K562 (cell line): ENCODE measurements at regions not wholly inside any gene's neighbourhood (a gene's known extent, or its start where the extent isn't known, plus 50 kb on each side); places are given as distances from the start of the nearest gene placed in this dataset.

ENCODE experiments used
- ATAC-seq: fragments of 200-7000 bp; cut with Tn5 transposase; 3 replicates; pipeline ENCODE4 v1.9.1; 2020; ENCODE audit warnings: moderate library complexity
- BruUV-seq: library from RNA; stranded (reverse); fragments of 400-500 nt; replicated peaks from 2 replicates; lab custom pipeline; 2021; lab: Mats Ljungman, UMichigan
- CTCF ChIA-PET: fragments of 300-600 bp; formaldehyde crosslinking; extraction: SDS; loops from one replicate; lab custom pipeline; 2021; ENCODE audit warnings: low intra/inter-chr PET ratio; lab: Yijun Ruan, JAX
- POLR2A ChIA-PET: fragments of 300-600, 350-650 bp; sonication (Branson Sonifier 250); formaldehyde crosslinking; extraction: SDS; loops from one replicate; lab custom pipeline; 2021; ENCODE audit warnings: antibody characterized with exemption, inconsistent platforms; lab: Yijun Ruan, JAX
- DNase-seq, 4 experiments: peaks; one replicate each; pipeline versions ENCODE4 v3.0.0 to v3.0.0-alpha.2; 2011 to 2018; ENCODE audit warnings: low spot score in 3 of 4, mixed read lengths in 3 of 4; ENCODE audit errors: extremely low read depth in 1 of 4
- FAIRE-seq: peaks from 2 replicates; lab custom pipeline; 2011; peaks lifted over from hg19 to GRCh38; lab: Jason Lieb, UNC
- H2AFZ ChIP-seq: 2 replicates; pipeline ENCODE4 v1.6.0; 2011; ENCODE audit warnings: low read depth, low read length, control low read depth, inconsistent platforms
- H3K27ac ChIP-seq: fragments of 200-600 bp; 3 replicates; pipeline ENCODE4 v1.8.0; 2011; ENCODE audit warnings: low read depth, mild to moderate bottlenecking, control low read depth, inconsistent platforms, low read length, moderate library complexity, mixed read lengths; ENCODE audit errors: extremely low read depth
- H3K27me3 ChIP-seq, 2 experiments: fragments of 300-600 bp in 1 of 2; 2 replicates in 1 of 2; 3 replicates in 1 of 2; pipeline versions ENCODE4 v1.6.0 to v1.8.0; 2011; ENCODE audit warnings: inconsistent platforms in 2 of 2, low read length in 2 of 2, mild to moderate bottlenecking in 1 of 2, mixed read lengths in 1 of 2, moderate library complexity in 1 of 2; ENCODE audit not compliant: control insufficient read depth in 2 of 2, insufficient read depth in 2 of 2
- H3K36me3 ChIP-seq: fragments of 300-600 bp; 3 replicates; pipeline ENCODE4 v1.8.0; 2011; ENCODE audit warnings: mild to moderate bottlenecking, low read length, inconsistent platforms; ENCODE audit not compliant: control insufficient read depth, insufficient read depth
- H3K4me1 ChIP-seq, 2 experiments: fragments of 200-600 bp in 1 of 2; replicated peaks in 1 of 2; 2 replicates in 1 of 2; 3 replicates in 1 of 2; pipeline versions ENCODE4 v1.5.1 to v1.8.0; 2011; ENCODE audit warnings: inconsistent platforms in 2 of 2, low read length in 2 of 2, mild to moderate bottlenecking in 1 of 2, mixed read lengths in 1 of 2, moderate library complexity in 1 of 2; ENCODE audit not compliant: control insufficient read depth in 2 of 2, insufficient read depth in 2 of 2
- H3K4me2 ChIP-seq: 2 replicates; pipeline ENCODE4 v1.6.1; 2011; ENCODE audit warnings: low read length, control low read depth, inconsistent platforms, mixed read lengths; ENCODE audit not compliant: insufficient read depth
- H3K4me3 ChIP-seq: fragments of 200-600 bp; sonication (generic), shearing (Covaris generic); 2 replicates; pipeline ENCODE4 v1.5.1; 2016; ENCODE audit warnings: control low read depth, inconsistent platforms
- H3K79me2 ChIP-seq: fragments of 200-600 bp; 3 replicates; pipeline ENCODE4 v1.8.0; 2011; ENCODE audit warnings: low read length, inconsistent platforms; ENCODE audit not compliant: control insufficient read depth, insufficient read depth
- H3K9ac ChIP-seq, 2 experiments: 2 replicates each; pipeline versions ENCODE4 v1.6.0 to v1.6.1; 2011; ENCODE audit warnings: low read depth in 2 of 2, low read length in 2 of 2, control low read depth in 1 of 2, inconsistent platforms in 1 of 2, mild to moderate bottlenecking in 1 of 2, mixed read lengths in 1 of 2; ENCODE audit not compliant: insufficient read depth in 1 of 2
- H3K9me1 ChIP-seq: one replicate; pipeline ENCODE4 v1.6.0; 2011; ENCODE audit warnings: inconsistent platforms, mild to moderate bottlenecking, low read length, moderate library complexity; ENCODE audit not compliant: control insufficient read depth, insufficient read depth
- H3K9me3 ChIP-seq: replicated peaks from 2 replicates; pipeline ENCODE4 v1.5.1; 2011; ENCODE audit warnings: low read depth, low read length, inconsistent platforms; ENCODE audit not compliant: control insufficient read depth, insufficient read depth
- H4K20me1 ChIP-seq: replicated peaks from 2 replicates; pipeline ENCODE4 v1.6.1; 2011; ENCODE audit warnings: low read length, inconsistent platforms, mixed read lengths; ENCODE audit not compliant: control insufficient read depth, insufficient read depth
- CCNT2 ChIP-seq: IDR thresholded peaks from 2 replicates; pipeline ENCODE4 v1.6.1; 2011; ENCODE audit warnings: borderline replicate concordance, low read depth, mild to moderate bottlenecking, moderate library complexity, mixed read lengths, low read length; ENCODE audit not compliant: insufficient read length; ENCODE audit errors: extremely low read depth
- CREM ChIP-seq: IDR thresholded peaks from 2 replicates; pipeline ENCODE4 v1.6.1; 2014; ENCODE audit warnings: antibody characterized with exemption, low read depth
- CXXC5 ChIP-seq: fragments of 250-450 bp; sonication (Bioruptor Pico); IDR thresholded peaks from 2 replicates; pipeline ENCODE4 v1.8.0; 2022; ENCODE audit warnings: inconsistent platforms, mild to moderate bottlenecking, moderate library complexity
- DDX20 ChIP-seq: fragments of 450-650 bp; IDR thresholded peaks from 2 replicates; pipeline ENCODE4 v1.6.1; 2016; ENCODE audit warnings: missing genetic modification characterization, low read depth, mild to moderate bottlenecking, missing compliant biosample characterization, moderate library complexity
- GATAD2B ChIP-seq: fragments of 450-650 bp; IDR thresholded peaks from 2 replicates; pipeline ENCODE4 v1.6.1; 2017; ENCODE audit warnings: mild to moderate bottlenecking, borderline replicate concordance
- HNRNPL ChIP-seq: fragments of 200-400 bp; formaldehyde crosslinking; IDR thresholded peaks from 2 replicates; pipeline ENCODE4 v1.6.1; 2017; ENCODE audit warnings: low read depth, mild to moderate bottlenecking, low read length
- MAFK ChIP-seq: IDR thresholded peaks from 2 replicates; pipeline ENCODE4 v1.6.1; 2011; ENCODE audit warnings: low read length, improper control_type of control experiment
- SIN3A ChIP-seq, 2 experiments: fragments of 150-350 bp in 1 of 2; IDR thresholded peaks; 2 replicates each; pipeline ENCODE4 v1.6.1; 2011 to 2016; ENCODE audit warnings: borderline replicate concordance in 2 of 2, low read depth in 2 of 2, low read length in 2 of 2, mild to moderate bottlenecking in 2 of 2, moderate library complexity in 2 of 2; ENCODE audit not compliant: control insufficient read depth in 1 of 2
- SMAD3 ChIP-seq: fragments of 450-650 bp; formaldehyde crosslinking; conservative IDR thresholded peaks from 2 replicates; pipeline ENCODE4 v1.4.0; 2020; ENCODE audit warnings: mild to moderate bottlenecking
- STAT5B ChIP-seq: fragments of 250-450 bp; sonication (Bioruptor Pico); IDR thresholded peaks from 2 replicates; pipeline ENCODE4 v1.8.0; 2021; ENCODE audit warnings: mild to moderate bottlenecking, inconsistent platforms
- TAF1 ChIP-seq: IDR thresholded peaks from 2 replicates; pipeline ENCODE4 v1.6.1; 2011; ENCODE audit warnings: mild to moderate bottlenecking, low read length, moderate library complexity; ENCODE audit not compliant: insufficient read depth, control insufficient read depth, severe bottlenecking; ENCODE audit errors: extremely low read depth
- ZNF197 ChIP-seq: fragments of 200-800 bp; sonication (Bioruptor generic); IDR thresholded peaks from 2 replicates; pipeline ENCODE4 v1.6.1; 2016; ENCODE audit warnings: low read depth, missing genetic modification characterization, missing compliant biosample characterization
- ZNF232 ChIP-seq: sonication (generic); formaldehyde crosslinking; IDR thresholded peaks from 2 replicates; pipeline ENCODE4 v1.8.0; 2022; ENCODE audit warnings: mild to moderate bottlenecking, missing genetic modification reagents
- ZNF695 ChIP-seq: fragments of 450-650 bp; formaldehyde crosslinking; IDR thresholded peaks from 2 replicates; pipeline ENCODE4 v1.4.0; 2020; ENCODE audit warnings: mild to moderate bottlenecking, moderate library complexity
- WGBS: fragments of 100-300 bp; shearing (Covaris generic); methylation state at CpG from one replicate; pipeline ENCODE4 v1.1.6; 2016; ENCODE audit warnings: low coverage, mixed read lengths; ENCODE audit not compliant: insufficient coverage; ENCODE audit errors: missing lambda C conversion rate; 5-methylcytosine and 5-hydroxymethylcytosine counted together
- in situ Hi-C: fragments of 300-500 bp; cut with MboI; formaldehyde crosslinking; loops from 4 replicates; pipeline ENCODE4 v1.15.0; 2018; ENCODE audit warnings: inconsistent platforms, mixed read lengths
- intact Hi-C: fragments of 100-400 bp; cut with micrococcal nuclease; formaldehyde crosslinking; loops from 2 replicates; pipeline ENCODE4 v1.14.2; 2022
- TF ChIP-seq, protein P1 (sequence below): fragments of 450-650 bp; IDR thresholded peaks from 2 replicates; pipeline ENCODE4 v1.6.1; 2016; ENCODE audit warnings: mild to moderate bottlenecking
- TF ChIP-seq, protein P2 (sequence below): fragments of 450-650 bp; formaldehyde crosslinking; IDR thresholded peaks from 2 replicates; pipeline ENCODE4 v1.4.0; 2020; ENCODE audit warnings: mild to moderate bottlenecking, moderate library complexity
- TF ChIP-seq, protein P3 (sequence below): sonication (generic); formaldehyde crosslinking; IDR thresholded peaks from 2 replicates; pipeline ENCODE4 v1.8.1; 2023; ENCODE audit warnings: mild to moderate bottlenecking, missing genetic modification reagents

DNA sequence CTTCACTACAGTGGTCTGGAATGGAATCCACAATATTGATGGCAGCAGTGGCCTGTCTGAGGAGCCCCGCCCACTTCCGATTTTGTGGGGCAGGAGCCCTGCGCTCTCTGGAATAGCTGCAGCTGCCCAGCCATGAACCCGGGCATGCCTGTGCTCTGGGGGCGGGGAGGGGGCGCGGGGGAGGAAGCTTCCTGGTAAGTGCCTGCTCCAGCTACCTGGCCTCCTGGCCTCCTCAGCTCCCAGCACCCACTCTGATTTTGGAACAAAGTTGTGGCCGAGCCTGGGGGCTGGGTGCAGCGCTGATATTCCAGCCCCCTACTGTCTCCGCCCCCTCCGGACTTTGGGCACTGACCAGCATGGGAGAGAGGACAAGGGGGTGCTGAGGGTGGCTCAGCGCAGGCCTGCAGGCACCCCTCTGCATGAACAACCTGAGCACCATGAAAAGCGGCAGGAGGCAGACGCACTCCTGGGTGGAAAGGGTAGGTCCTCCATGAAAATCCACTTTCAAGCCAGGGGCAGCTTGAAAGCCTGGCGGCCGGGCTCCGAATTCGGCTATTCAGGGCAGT, 972.7 kb upstream of the AGA start:
- ChIA-PET CTCF (no interaction called here), POLR2A (no interaction called here)
- DNase-seq: no peak
- no peaks in the 10 kb centered on the region for H3K27me3 ChIP-seq
- no peaks in the 10 kb centered on the region for H3K9me1 ChIP-seq
- H3K4me1 ChIP-seq: no peaks in the 10 kb centered on the region
- no peak overlapping the region for H2AFZ ChIP-seq
- no peak overlapping the region for H3K9ac ChIP-seq
- no peak for FAIRE-seq
- no peaks in the 10 kb centered on the region for H3K36me3 ChIP-seq
- in situ Hi-C loops (no loop called here), intact Hi-C loops (no loop called here)
- H3K9me3 ChIP-seq: no peaks in the 10 kb centered on the region
- TF ChIP-seq SMAD3 (no peak), MAFK (no peak), SIN3A (IDR thresholded peaks at IDR 0.05; ENCODE audit: borderline replicate concordance in 2 of 2, control insufficient read depth in 1 of 2, low read depth in 2 of 2, low read length in 2 of 2) (no peak), ZNF197 (CRISPR knock-in tag) (no peak), DDX20 (tag) (no peak), ZNF695 (CRISPR knock-in tag) (no peak), TAF1 (no peak), GATAD2B (no peak), STAT5B (CRISPR knock-in tag) (no peak), CXXC5 (no peak), CCNT2 (no peak), ZNF232 (CRISPR knock-in tag) (no peak), HNRNPL (no peak), CREM (no peak)
- TF ChIP-seq, protein P1, sequence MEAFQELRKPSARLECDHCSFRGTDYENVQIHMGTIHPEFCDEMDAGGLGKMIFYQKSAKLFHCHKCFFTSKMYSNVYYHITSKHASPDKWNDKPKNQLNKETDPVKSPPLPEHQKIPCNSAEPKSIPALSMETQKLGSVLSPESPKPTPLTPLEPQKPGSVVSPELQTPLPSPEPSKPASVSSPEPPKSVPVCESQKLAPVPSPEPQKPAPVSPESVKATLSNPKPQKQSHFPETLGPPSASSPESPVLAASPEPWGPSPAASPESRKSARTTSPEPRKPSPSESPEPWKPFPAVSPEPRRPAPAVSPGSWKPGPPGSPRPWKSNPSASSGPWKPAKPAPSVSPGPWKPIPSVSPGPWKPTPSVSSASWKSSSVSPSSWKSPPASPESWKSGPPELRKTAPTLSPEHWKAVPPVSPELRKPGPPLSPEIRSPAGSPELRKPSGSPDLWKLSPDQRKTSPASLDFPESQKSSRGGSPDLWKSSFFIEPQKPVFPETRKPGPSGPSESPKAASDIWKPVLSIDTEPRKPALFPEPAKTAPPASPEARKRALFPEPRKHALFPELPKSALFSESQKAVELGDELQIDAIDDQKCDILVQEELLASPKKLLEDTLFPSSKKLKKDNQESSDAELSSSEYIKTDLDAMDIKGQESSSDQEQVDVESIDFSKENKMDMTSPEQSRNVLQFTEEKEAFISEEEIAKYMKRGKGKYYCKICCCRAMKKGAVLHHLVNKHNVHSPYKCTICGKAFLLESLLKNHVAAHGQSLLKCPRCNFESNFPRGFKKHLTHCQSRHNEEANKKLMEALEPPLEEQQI: no peak
- TF ChIP-seq, protein P2, sequence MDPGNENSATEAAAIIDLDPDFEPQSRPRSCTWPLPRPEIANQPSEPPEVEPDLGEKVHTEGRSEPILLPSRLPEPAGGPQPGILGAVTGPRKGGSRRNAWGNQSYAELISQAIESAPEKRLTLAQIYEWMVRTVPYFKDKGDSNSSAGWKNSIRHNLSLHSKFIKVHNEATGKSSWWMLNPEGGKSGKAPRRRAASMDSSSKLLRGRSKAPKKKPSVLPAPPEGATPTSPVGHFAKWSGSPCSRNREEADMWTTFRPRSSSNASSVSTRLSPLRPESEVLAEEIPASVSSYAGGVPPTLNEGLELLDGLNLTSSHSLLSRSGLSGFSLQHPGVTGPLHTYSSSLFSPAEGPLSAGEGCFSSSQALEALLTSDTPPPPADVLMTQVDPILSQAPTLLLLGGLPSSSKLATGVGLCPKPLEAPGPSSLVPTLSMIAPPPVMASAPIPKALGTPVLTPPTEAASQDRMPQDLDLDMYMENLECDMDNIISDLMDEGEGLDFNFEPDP (CRISPR knock-in tag): no peak
- TF ChIP-seq, protein P3, sequence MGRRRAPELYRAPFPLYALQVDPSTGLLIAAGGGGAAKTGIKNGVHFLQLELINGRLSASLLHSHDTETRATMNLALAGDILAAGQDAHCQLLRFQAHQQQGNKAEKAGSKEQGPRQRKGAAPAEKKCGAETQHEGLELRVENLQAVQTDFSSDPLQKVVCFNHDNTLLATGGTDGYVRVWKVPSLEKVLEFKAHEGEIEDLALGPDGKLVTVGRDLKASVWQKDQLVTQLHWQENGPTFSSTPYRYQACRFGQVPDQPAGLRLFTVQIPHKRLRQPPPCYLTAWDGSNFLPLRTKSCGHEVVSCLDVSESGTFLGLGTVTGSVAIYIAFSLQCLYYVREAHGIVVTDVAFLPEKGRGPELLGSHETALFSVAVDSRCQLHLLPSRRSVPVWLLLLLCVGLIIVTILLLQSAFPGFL (CRISPR knock-in tag): no peak
- H4K20me1 ChIP-seq: no peaks in the 10 kb centered on the region
- no peak overlapping the region for H3K4me2 ChIP-seq
- no peak for ATAC-seq
- H3K79me2 ChIP-seq: no peaks in the 10 kb centered on the region
- no TSS peak for BruUV-seq
- 0% methylated on average over 9 of the region's 18 CpGs for WGBS
- H3K4me3 ChIP-seq: no peak overlapping the region
- no peak overlapping the region for H3K27ac ChIP-seq
